NT2/D1 (cell line): ENCODE measurements at regions not wholly inside any gene's neighbourhood (a gene's known extent, or its start where the extent isn't known, plus 50 kb on each side); places are given as distances from the start of the nearest gene placed in this dataset.

Experiments used
- DNase-seq: peaks from one replicate; pipeline ENCODE4 v3.0.0-alpha.2; 2011; ENCODE audit warnings: low read depth, low spot score
- H3K27me3 ChIP-seq: 2 replicates; pipeline ENCODE4 v1.6.0; 2011; ENCODE audit warnings: mild to moderate bottlenecking; ENCODE audit not compliant: insufficient read length, insufficient read depth
- H3K36me3 ChIP-seq: 2 replicates; pipeline ENCODE4 v1.6.1; 2011; ENCODE audit warnings: mild to moderate bottlenecking, low read length, mixed read lengths; ENCODE audit not compliant: insufficient read depth, insufficient read length
- H3K4me1 ChIP-seq: 2 replicates; pipeline ENCODE4 v1.5.1; 2011; ENCODE audit not compliant: insufficient read depth, insufficient read length
- H3K4me3 ChIP-seq: 2 replicates; pipeline ENCODE4 v1.5.1; 2011; ENCODE audit warnings: low read depth; ENCODE audit not compliant: insufficient read length
- H3K9ac ChIP-seq: 2 replicates; pipeline ENCODE4 v1.6.0; 2011; ENCODE audit warnings: low read depth; ENCODE audit not compliant: insufficient read length
- H3K9me3 ChIP-seq: 2 replicates; pipeline ENCODE4 v1.5.1; 2011; ENCODE audit warnings: mild to moderate bottlenecking, low read length; ENCODE audit not compliant: insufficient read depth
- SUZ12 ChIP-seq: IDR thresholded peaks from 2 replicates; pipeline ENCODE4 v1.6.1; 2011; ENCODE audit not compliant: insufficient read length, insufficient read depth; ENCODE audit errors: extremely low read depth
- YY1 ChIP-seq: IDR thresholded peaks from 2 replicates; pipeline ENCODE4 v1.6.1; 2011; ENCODE audit not compliant: insufficient read length, insufficient read depth
- ZNF274 ChIP-seq: IDR thresholded peaks from 2 replicates; pipeline ENCODE4 v1.6.1; 2011; ENCODE audit warnings: mild to moderate bottlenecking, low read depth, low read length

DNA sequence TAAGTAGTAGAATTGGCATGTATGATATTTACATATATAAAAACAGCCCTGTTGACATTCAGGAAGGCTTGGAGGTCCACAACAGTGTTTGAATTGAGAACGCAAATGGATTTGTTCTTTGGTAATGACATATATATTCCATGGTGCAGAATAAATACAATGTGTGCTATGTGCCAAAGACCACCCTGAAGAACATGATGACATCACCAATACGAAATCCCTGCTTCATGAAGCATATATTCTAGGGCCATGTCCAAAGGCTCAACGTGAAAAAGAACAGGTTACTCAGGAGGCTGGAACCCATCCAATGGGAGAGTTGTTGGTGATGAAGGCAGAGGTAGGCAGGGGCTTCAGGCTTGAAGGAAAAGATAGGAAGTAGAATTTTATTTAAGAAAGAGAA is 423.9 kb upstream of the MAF start:
- no peak for TF ChIP-seq ZNF274
- TF ChIP-seq YY1 = no peak
- no peak for TF ChIP-seq SUZ12
- H3K36me3 ChIP-seq = no peaks in the 10 kb centered on the region
- no peak overlapping the region for H3K4me3 ChIP-seq
- H3K27me3 ChIP-seq = no peaks in the 10 kb centered on the region
- H3K4me1 ChIP-seq = peaks cover 4% of the 10 kb centered on the region
- DNase-seq = no peak
- no peaks in the 10 kb centered on the region for H3K9me3 ChIP-seq
- H3K9ac ChIP-seq = no peak overlapping the region

DNA sequence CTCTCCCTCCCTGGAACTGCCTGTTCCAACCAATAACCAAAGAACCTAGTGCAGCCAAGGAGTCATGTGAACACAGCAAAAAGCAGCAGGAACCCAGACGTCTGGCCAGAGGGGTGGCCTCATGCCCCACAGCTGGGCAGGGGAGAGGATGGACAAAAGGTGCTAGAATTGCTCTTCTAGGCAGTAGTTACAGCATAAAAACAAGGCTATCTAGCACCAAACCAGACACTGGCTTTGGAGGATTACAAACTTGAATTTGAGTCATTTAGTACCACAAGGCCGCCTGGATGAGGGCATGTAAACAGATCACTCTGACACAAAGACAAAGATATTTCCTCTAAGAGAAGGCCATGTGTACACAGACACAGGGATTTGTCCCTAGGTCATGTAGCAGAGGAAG is 423.3 kb upstream of the MAF start:
- Histone ChIP-seq H3K9me3 (no peaks in the 10 kb centered on the region), H3K4me1 (no peaks in the 10 kb centered on the region), H3K36me3 (no peaks in the 10 kb centered on the region), H3K4me3 (no peak overlapping the region), H3K27me3 (no peaks in the 10 kb centered on the region), H3K9ac (no peak overlapping the region)
- no peak for DNase-seq
- TF ChIP-seq SUZ12 (no peak), ZNF274 (no peak), YY1 (no peak)

DNA sequence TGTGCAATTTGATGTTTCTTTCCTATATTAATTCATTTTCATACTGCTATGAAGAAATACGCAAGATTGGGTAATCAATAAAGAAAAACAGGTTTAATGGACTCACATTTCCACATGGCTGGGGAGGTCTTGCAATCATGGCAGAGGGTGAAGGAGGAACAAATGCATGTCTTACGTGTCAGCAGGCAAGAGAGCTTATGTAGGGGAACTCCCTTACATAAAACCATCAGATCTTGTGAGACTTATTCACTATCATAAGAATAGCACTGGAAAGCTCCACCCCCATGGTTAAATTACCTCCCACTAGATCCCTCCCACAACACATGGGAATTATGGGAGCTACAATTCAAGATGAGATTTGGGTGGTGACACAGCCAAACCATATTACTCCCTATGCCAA is 418.9 kb upstream of the MAF start:
- H3K27me3 ChIP-seq = no peaks in the 10 kb centered on the region
- H3K4me3 ChIP-seq = no peak overlapping the region
- H3K36me3 ChIP-seq = no peaks in the 10 kb centered on the region
- H3K4me1 ChIP-seq = no peaks in the 10 kb centered on the region
- TF ChIP-seq SUZ12 (no peak), ZNF274 (no peak), YY1 (no peak)
- no peak for DNase-seq
- no peaks in the 10 kb centered on the region for H3K9me3 ChIP-seq
- no peak overlapping the region for H3K9ac ChIP-seq

DNA sequence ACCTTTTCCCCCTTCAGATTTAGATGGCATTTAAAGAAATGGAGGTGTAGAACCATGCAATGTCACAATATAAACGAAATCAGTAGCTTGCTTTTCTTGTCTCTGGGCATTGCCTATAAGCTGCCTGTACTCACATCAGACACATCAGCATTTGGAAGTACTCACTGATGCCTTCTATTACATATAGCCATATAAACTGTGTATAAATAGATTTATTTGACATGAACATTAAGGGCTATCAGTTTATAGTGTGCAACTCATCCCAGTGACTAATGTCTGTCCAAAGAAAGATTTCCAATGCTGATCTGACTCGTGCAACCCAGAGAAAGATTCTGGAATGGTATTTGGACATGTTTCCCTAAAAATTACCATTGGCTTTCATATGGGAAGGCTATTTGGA is 417.9 kb upstream of the MAF start:
- H3K9me3 ChIP-seq = no peaks in the 10 kb centered on the region
- no peaks in the 10 kb centered on the region for H3K36me3 ChIP-seq
- H3K9ac ChIP-seq = no peak overlapping the region
- no peak for TF ChIP-seq ZNF274
- TF ChIP-seq YY1 = no peak
- no peak for TF ChIP-seq SUZ12
- no peak overlapping the region for H3K4me3 ChIP-seq
- no peaks in the 10 kb centered on the region for H3K4me1 ChIP-seq
- no peaks in the 10 kb centered on the region for H3K27me3 ChIP-seq
- no peak for DNase-seq

DNA sequence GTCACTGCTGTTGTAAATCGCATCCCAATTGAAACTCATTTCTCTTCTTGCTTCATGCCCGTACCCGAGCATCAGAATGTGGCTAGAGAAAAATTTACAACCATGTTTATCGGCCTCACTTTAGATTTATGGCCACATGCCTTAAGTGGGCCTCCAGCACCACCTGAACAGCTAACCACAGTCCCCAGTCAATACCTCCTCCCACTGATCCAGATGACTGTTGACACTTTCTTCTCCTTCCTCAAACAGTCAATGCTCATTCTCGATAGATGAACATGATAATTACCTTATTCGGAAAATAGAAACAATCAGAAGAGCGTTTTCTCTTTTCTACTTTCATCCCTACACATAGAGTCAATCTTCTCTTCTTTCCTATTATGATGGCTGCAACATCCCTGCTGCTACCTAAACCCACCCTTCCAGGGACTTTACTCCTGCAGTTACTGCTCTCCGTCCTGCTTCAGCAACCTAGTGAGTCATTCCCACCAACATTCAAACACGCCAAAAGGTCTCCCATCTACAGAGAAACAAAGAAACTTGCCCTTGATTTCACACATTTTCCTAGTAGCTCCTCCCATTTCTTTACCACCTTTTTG is 416.3 kb upstream of the MAF start:
- no peak for DNase-seq
- TF ChIP-seq ZNF274 (no peak), YY1 (no peak), SUZ12 (no peak)
- no peaks in the 10 kb centered on the region for H3K36me3 ChIP-seq
- H3K9me3 ChIP-seq = no peaks in the 10 kb centered on the region
- H3K4me1 ChIP-seq = no peaks in the 10 kb centered on the region
- H3K27me3 ChIP-seq = no peaks in the 10 kb centered on the region
- H3K4me3 ChIP-seq = no peak overlapping the region
- H3K9ac ChIP-seq = no peak overlapping the region

DNA sequence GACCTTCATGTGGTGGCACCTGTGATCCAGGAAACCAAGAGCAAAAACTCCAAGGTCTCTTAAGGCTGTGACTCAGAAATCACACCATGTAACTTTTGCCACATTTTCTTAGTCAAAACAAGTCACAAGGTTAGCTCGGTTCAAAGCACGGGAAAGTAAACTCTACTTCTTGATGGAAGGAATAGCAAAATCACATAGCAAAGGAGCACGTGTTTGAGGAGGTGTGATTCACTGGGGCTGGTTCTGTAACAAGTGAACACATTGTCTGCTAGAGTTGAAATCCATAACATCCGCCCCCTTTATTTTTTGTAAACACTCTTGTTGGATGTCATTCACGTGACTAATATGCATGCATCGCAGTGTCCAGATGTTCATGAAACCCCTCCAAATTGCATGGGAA is 415.0 kb upstream of the MAF start:
- Histone ChIP-seq H3K36me3 (no peaks in the 10 kb centered on the region), H3K27me3 (no peaks in the 10 kb centered on the region), H3K9ac (no peak overlapping the region), H3K4me1 (no peaks in the 10 kb centered on the region), H3K4me3 (no peak overlapping the region), H3K9me3 (no peaks in the 10 kb centered on the region)
- TF ChIP-seq SUZ12 = no peak
- TF ChIP-seq ZNF274 = no peak
- TF ChIP-seq YY1 = no peak
- DNase-seq = no peak

DNA sequence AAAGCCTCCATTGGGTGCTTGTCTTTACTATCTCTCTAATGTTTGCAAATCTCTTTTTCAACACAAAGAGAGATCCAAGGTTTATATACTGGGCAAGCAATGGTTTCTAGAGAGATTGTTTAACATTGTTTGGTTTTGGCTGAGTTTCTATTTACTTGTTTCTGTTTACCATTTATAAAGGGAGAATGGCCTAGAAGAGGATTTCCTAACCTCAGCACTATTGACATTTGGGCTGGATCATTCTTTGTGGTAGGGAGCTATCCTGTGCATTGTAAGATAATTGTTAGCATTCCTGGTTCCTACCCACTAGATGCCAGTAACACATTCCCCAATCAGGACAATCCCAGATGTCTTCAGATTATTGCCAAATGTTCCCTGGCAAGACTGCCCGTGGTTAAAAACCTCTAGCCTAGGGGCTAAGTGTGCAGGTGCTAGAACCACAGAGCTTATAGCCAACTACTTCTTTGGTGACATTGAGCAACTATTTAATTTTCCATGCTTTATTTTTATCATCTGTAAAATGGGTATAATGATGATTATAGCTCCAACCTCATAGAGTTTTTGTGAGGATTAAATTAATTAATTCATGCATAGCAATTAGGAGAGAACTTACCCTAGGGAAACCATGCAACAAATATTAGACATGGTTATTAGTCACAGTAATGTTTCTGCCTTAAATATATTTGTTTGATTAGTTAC is 413.9 kb upstream of the MAF start:
- no peak for TF ChIP-seq SUZ12
- TF ChIP-seq YY1 = no peak
- no peak for TF ChIP-seq ZNF274
- H3K9me3 ChIP-seq = no peaks in the 10 kb centered on the region
- DNase-seq = no peak
- H3K36me3 ChIP-seq = no peaks in the 10 kb centered on the region
- no peaks in the 10 kb centered on the region for H3K27me3 ChIP-seq
- H3K4me1 ChIP-seq = no peaks in the 10 kb centered on the region
- no peak overlapping the region for H3K9ac ChIP-seq
- no peak overlapping the region for H3K4me3 ChIP-seq
